ENCODE measurements at regions not wholly inside any gene's neighbourhood (a gene's known extent, or its start where the extent isn't known, plus 50 kb on each side); places are given as distances from the start of the nearest gene placed in this dataset.
A peak's percentile ranks its signal among the peaks of the same experiment; 100 is the strongest.

DNA sequence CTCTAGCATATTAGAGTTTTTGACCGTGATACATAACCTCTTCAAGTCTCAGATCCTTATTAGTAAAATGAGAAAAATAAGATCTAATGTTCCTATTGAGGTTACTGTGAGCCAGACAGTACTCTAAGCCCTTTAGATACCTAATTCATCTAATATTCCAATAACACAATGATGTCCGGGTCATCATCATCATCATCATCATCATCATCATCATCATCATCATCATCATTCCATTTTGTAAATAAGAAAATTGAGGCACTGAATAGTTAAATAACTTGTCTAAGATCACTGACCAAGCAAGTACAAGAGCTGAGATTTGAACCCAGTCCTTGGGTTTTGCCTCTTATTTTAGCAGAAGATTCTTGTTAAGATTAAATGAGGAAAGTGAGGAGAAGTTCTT, 643.0 kb downstream of the HDGFL1 start:
- Histone ChIP-seq H3K4me3 (replicated peaks in 1 of 3; ENCODE audit: insufficient read depth in 1 of 3, low read depth in 2 of 3, low read length in 3 of 3) (no peak overlapping the region), H3K4me2 (ENCODE audit: low read depth, low read length) (no peak overlapping the region), H2AFZ (ENCODE audit: low read length) (no peak overlapping the region), H3K36me3 (replicated peaks in 1 of 2; ENCODE audit: control insufficient read depth in 1 of 2, insufficient read depth in 2 of 2, low read length in 2 of 2) (no peaks in the 10 kb centered on the region), H3K9ac (ENCODE audit: insufficient read depth, low read depth, low read length) (no peak overlapping the region), H3K79me2 (ENCODE audit: insufficient read depth, low read length) (no peaks in the 10 kb centered on the region), H3K9me3 (ENCODE audit: low read length) (peaks cover 96% of the 10 kb centered on the region), H3K4me1 (ENCODE audit: insufficient read depth, low read length) (no peaks in the 10 kb centered on the region), H3K27ac (ENCODE audit: extremely low read length, insufficient read depth, low read length) (no peak overlapping the region), H4K20me1 (ENCODE audit: insufficient read depth, low read length) (no peaks in the 10 kb centered on the region), H3K27me3 (ENCODE audit: control insufficient read depth in 1 of 2, insufficient read depth in 2 of 2, low read length in 2 of 2) (no peaks in the 10 kb centered on the region)
- WGBS (ENCODE audit: low lambda C conversion rate), result 0% methylated on average over 2 of the region's 2 CpGs
- BruUV-seq (replicated peaks), result no TSS peak
- no peak for DNase-seq (ENCODE audit: low spot score)
- FAIRE-seq, result no peak
- in situ Hi-C loops (cut with HindIII; ENCODE audit: extremely low pct_ligation_motif_present, low pct_unique_long_range_greater_than_20kb), result no loop called here
- ChIA-PET CTCF (ENCODE audit: low intra/inter-chr PET ratio, low total read pairs) (no interaction called here), POLR2A (no interaction called here)
- no peak for ATAC-seq
- intact Hi-C loops (cut with micrococcal nuclease; ENCODE audit: unreplicated experiment), result no loop called here
- TF ChIP-seq CREB1 (IDR thresholded peaks at IDR 0.05) (peak; percentile 85), CREB1 (CRISPR knock-in tag; IDR thresholded peaks at IDR 0.05) (no peak), ZKSCAN1 (IDR thresholded peaks at IDR 0.05; ENCODE audit: low read length) (no peak), FOXA3 (CRISPR knock-in tag; IDR thresholded peaks at IDR 0.05) (no peak), BATF2 (CRISPR knock-in tag; IDR thresholded peaks at IDR 0.05) (no peak)

- H3K9ac ChIP-seq (ENCODE audit: insufficient read depth, low read depth, low read length), result no peak overlapping the region
- ATAC-seq, result no peak
- H3K4me2 ChIP-seq (ENCODE audit: low read depth, low read length), result no peak overlapping the region
- ChIA-PET CTCF (ENCODE audit: low intra/inter-chr PET ratio, low total read pairs) (no interaction called here), POLR2A (no interaction called here)
- H3K79me2 ChIP-seq (ENCODE audit: insufficient read depth, low read length), result no peaks in the 10 kb centered on the region
- intact Hi-C loops (cut with micrococcal nuclease; ENCODE audit: unreplicated experiment) (no loop called here), in situ Hi-C loops (cut with HindIII; ENCODE audit: extremely low pct_ligation_motif_present, low pct_unique_long_range_greater_than_20kb) (no loop called here)
- H3K27me3 ChIP-seq (ENCODE audit: control insufficient read depth in 1 of 2, insufficient read depth in 2 of 2, low read length in 2 of 2), result no peaks in the 10 kb centered on the region
- no peaks in the 10 kb centered on the region for H4K20me1 ChIP-seq (ENCODE audit: insufficient read depth, low read length)
- no peak overlapping the region for H3K27ac ChIP-seq (ENCODE audit: extremely low read length, insufficient read depth, low read length)
- no peak overlapping the region for H2AFZ ChIP-seq (ENCODE audit: low read length)
- no peak overlapping the region for H3K4me3 ChIP-seq (replicated peaks in 1 of 3; ENCODE audit: insufficient read depth in 1 of 3, low read depth in 2 of 3, low read length in 3 of 3)
- no peak for FAIRE-seq
- H3K36me3 ChIP-seq (replicated peaks in 1 of 2; ENCODE audit: control insufficient read depth in 1 of 2, insufficient read depth in 2 of 2, low read length in 2 of 2), result no peaks in the 10 kb centered on the region
- whole genome bisulfite sequencing (ENCODE audit: low lambda C conversion rate), result 0% methylated on average over 1 of the region's 1 CpG
- no peak for DNase-seq (ENCODE audit: low spot score)
- BruUV-seq (replicated peaks), result no TSS peak
- peaks cover 95% of the 10 kb centered on the region for H3K9me3 ChIP-seq (ENCODE audit: low read length)
- H3K4me1 ChIP-seq (ENCODE audit: insufficient read depth, low read length), result no peaks in the 10 kb centered on the region
- TF ChIP-seq, protein P1, sequence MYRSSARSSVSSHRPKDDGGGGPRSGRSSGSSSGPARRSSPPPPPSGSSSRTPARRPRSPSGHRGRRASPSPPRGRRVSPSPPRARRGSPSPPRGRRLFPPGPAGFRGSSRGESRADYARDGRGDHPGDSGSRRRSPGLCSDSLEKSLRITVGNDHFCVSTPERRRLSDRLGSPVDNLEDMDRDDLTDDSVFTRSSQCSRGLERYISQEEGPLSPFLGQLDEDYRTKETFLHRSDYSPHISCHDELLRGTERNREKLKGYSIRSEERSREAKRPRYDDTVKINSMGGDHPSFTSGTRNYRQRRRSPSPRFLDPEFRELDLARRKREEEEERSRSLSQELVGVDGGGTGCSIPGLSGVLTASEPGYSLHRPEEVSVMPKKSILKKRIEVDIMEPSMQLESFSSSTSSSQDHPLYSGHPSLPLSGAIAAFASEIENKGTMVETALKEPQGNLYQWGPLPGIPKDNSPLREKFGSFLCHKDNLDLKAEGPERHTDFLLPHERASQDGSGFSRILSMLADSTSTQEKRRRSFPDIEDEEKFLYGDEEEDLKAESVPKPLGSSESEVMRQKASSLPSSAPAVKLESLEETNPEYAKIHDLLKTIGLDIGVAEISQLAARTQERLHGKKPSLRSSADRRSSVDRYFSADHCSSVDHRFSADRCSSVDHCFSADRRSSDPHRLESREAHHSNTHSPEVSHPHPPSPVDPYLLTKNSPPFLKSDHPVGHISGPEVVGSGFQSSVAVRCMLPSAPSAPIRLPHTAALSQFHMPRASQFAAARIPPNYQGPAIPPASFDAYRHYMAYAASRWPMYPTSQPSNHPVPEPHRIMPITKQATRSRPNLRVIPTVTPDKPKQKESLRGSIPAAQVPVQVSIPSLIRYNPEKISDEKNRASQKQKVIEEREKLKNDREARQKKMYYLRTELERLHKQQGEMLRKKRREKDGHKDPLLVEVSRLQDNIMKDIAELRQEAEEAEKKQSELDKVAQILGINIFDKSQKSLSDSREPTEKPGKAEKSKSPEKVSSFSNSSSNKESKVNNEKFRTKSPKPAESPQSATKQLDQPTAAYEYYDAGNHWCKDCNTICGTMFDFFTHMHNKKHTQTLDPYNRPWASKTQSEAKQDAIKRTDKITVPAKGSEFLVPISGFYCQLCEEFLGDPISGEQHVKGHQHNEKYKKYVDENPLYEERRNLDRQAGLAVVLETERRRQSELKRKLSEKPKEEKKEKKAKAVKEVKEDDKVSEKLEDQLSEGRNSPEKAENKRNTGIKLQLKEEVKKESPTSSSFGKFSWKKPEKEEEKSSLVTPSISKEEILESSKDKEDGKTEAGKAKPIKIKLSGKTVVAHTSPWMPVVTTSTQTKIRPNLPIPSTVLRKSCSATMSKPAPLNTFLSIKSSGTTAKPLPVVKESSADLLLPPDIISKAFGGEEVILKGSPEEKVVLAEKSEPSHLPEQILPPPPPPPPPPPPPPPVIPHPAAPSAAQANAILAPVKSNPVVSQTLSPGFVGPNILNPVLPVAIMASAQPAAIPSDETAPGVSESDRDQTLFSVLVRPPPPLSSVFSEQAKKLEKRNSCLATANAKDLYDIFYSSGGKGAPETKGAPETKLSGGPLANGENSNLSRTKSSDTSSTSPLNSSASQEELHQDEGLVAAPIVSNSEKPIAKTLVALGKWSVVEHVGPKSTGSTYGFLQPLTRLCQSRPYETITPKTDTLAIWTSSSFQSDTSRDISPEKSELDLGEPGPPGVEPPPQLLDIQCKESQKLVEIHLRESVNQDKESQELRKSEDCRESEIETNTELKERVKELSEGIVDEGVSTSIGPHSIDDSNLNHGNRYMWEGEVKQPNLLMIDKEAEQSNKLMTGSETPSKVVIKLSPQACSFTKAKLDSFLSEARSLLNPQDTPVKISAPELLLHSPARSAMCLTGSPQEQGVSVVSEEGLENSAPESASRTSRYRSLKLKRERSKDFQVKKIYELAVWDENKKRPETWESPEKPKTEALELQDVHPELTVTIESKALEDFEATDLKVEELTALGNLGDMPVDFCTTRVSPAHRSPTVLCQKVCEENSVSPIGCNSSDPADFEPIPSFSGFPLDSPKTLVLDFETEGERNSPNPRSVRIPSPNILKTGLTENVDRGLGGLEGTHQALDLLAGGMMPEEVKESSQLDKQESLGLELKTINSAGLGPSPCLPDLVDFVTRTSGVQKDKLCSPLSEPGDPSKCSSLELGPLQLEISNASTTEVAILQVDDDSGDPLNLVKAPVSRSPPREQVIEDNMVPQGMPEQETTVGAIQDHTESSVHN (CRISPR knock-in tag; IDR thresholded peaks at IDR 0.05), result no peak
- TF ChIP-seq PPARG (CRISPR knock-in tag; conservative IDR thresholded peaks at IDR 0.05) (no peak), ZNF891 (CRISPR knock-in tag; IDR thresholded peaks at IDR 0.05) (no peak)
- TF ChIP-seq, protein P2, sequence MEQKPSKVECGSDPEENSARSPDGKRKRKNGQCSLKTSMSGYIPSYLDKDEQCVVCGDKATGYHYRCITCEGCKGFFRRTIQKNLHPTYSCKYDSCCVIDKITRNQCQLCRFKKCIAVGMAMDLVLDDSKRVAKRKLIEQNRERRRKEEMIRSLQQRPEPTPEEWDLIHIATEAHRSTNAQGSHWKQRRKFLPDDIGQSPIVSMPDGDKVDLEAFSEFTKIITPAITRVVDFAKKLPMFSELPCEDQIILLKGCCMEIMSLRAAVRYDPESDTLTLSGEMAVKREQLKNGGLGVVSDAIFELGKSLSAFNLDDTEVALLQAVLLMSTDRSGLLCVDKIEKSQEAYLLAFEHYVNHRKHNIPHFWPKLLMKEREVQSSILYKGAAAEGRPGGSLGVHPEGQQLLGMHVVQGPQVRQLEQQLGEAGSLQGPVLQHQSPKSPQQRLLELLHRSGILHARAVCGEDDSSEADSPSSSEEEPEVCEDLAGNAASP (CRISPR knock-in tag; IDR thresholded peaks at IDR 0.05; ENCODE audit: borderline replicate concordance), result no peak
Measured at GRCh38 chr6:23213193-23213592, 643.8 kb downstream of the HDGFL1 start.

Measured in HepG2 (cell line).